Calu3 (cell line): ENCODE measurements at regions not wholly inside any gene's neighbourhood (a gene's known extent, or its start where the extent isn't known, plus 50 kb on each side); places are given as distances from the start of the nearest gene placed in this dataset.

Experiments used
- BruUV-seq: library from RNA; stranded (reverse); fragments of 400-500 nt; replicated peaks from 2 replicates; lab custom pipeline; 2021; lab: Mats Ljungman, UMichigan
- CTCF ChIA-PET: fragments of 300-600 bp; sonication (Branson Sonifier 250); formaldehyde crosslinking; loops from one replicate; lab custom pipeline; 2022; ENCODE audit warnings: antibody characterized with exemption; lab: Charles Lee
- DNase-seq: peaks from one replicate; pipeline ENCODE4 v3.0.0; 2022
- H3K27ac Mint-ChIP-seq: one replicate; pipeline ENCODE4 v1.8.0; 2022; ENCODE audit warnings: mixed read lengths; ENCODE audit not compliant: unreplicated experiment
- H3K27me3 Mint-ChIP-seq: one replicate; pipeline ENCODE4 v1.8.0; 2022; ENCODE audit warnings: mixed read lengths; ENCODE audit not compliant: unreplicated experiment
- H3K36me3 Mint-ChIP-seq: one replicate; pipeline ENCODE4 v1.8.0; 2022; ENCODE audit warnings: mild to moderate bottlenecking, moderate library complexity, mixed read lengths; ENCODE audit not compliant: insufficient read depth, unreplicated experiment
- H3K4me1 Mint-ChIP-seq: one replicate; pipeline ENCODE4 v1.8.0; 2022; ENCODE audit warnings: mild to moderate bottlenecking, low read depth, mixed read lengths; ENCODE audit not compliant: unreplicated experiment
- H3K4me3 Mint-ChIP-seq: one replicate; pipeline ENCODE4 v1.8.0; 2022; ENCODE audit warnings: mild to moderate bottlenecking, low read depth, moderate library complexity, mixed read lengths; ENCODE audit not compliant: unreplicated experiment
- H3K9me3 Mint-ChIP-seq: one replicate; pipeline ENCODE4 v1.8.0; 2022; ENCODE audit warnings: low read depth, mixed read lengths; ENCODE audit not compliant: unreplicated experiment
- intact Hi-C: fragments of 100-400 bp; cut with micrococcal nuclease; formaldehyde crosslinking; loops from one replicate; pipeline ENCODE4 v1.10.0; 2022; ENCODE audit not compliant: unreplicated experiment
- TF ChIP-seq, protein P1 (sequence below): fragments of 200-600 bp; IDR thresholded peaks from one replicate; pipeline ENCODE4 v1.8.0; 2022; ENCODE audit warnings: antibody characterized with exemption; ENCODE audit not compliant: unreplicated experiment

DNA sequence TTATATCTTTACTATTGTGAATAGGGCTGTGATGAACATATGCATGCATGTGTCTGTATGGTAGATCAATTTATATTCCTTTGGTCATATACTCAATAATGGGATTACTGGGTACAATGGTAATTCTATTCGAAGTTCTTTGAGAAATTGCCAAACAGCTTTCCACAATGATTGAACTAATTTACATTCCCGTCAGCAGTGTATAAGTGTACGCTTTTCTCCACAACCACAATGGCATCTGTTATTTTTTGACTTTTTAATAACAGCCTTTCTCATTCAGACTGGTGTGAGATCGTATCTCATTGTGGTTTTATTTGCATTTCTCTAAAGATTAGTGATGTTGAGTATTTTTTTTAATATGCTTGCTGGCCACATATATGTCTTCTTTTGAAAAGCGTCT lies 439.4 kb upstream of the KLHL4 start:
- TF ChIP-seq, protein P1, sequence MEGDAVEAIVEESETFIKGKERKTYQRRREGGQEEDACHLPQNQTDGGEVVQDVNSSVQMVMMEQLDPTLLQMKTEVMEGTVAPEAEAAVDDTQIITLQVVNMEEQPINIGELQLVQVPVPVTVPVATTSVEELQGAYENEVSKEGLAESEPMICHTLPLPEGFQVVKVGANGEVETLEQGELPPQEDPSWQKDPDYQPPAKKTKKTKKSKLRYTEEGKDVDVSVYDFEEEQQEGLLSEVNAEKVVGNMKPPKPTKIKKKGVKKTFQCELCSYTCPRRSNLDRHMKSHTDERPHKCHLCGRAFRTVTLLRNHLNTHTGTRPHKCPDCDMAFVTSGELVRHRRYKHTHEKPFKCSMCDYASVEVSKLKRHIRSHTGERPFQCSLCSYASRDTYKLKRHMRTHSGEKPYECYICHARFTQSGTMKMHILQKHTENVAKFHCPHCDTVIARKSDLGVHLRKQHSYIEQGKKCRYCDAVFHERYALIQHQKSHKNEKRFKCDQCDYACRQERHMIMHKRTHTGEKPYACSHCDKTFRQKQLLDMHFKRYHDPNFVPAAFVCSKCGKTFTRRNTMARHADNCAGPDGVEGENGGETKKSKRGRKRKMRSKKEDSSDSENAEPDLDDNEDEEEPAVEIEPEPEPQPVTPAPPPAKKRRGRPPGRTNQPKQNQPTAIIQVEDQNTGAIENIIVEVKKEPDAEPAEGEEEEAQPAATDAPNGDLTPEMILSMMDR: no peak
- Mint-ChIP-seq H3K9me3 (peaks cover 7% of the 10 kb centered on the region), H3K27me3 (no peaks in the 10 kb centered on the region), H3K4me3 (no peak overlapping the region), H3K27ac (no peak overlapping the region), H3K4me1 (no peaks in the 10 kb centered on the region), H3K36me3 (no peaks in the 10 kb centered on the region)
- CTCF ChIA-PET: interaction anchor here (0.5 kb wide), 1 partner anchor 489 kb away, joined by 3 read pairs; no protein-coding TSS in a partner anchor
- intact Hi-C loops: no loop called here
- no peak for DNase-seq
- BruUV-seq: no TSS peak

DNA sequence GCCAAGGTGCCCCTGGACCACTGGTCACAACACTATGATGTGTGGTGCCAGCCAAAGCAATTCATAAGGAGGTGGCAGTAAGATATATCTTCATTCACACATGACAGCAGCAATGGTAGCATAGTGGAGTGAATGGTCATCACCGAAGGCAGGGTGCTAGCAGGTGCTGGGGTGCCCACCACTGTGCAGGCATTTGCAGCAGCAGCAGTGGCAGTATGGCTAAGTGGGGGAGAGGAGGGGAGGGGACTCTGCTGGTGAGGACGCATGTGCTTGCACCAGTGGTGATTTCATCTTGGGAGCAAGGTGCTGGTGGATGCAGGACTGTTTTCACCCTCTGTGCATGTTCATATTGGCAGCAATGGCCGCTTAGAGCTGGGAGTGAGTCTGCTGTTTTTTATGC lies 419.1 kb upstream of the KLHL4 start:
- no peaks in the 10 kb centered on the region for H3K4me1 Mint-ChIP-seq
- no peaks in the 10 kb centered on the region for H3K27me3 Mint-ChIP-seq
- intact Hi-C loops: no loop called here
- no peak overlapping the region for H3K27ac Mint-ChIP-seq
- TF ChIP-seq, protein P1: no peak
- H3K9me3 Mint-ChIP-seq: peaks cover 5% of the 10 kb centered on the region
- no peak overlapping the region for H3K4me3 Mint-ChIP-seq
- BruUV-seq: no TSS peak
- no peaks in the 10 kb centered on the region for H3K36me3 Mint-ChIP-seq
- DNase-seq: no peak
- CTCF ChIA-PET: no interaction called here

DNA sequence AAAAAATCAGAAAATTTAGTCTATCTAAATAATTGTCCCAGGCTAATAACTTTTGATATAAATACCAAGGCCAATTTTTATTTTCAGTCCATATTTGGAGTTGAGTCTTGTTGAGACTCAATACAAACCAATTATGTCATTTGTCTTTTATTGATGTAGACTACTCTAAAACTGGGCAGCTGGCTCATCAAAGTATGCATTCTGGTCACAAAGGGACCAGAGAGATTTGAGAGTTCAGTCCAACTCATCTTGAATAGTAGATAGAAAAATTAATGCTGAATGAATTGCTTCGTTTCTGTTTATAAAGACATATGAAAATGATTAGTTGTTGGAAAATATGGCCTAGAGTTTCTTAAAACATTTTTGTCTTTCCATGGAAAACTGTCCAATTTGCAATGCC lies 412.5 kb upstream of the KLHL4 start:
- no peak overlapping the region for H3K4me3 Mint-ChIP-seq
- CTCF ChIA-PET: no interaction called here
- H3K27ac Mint-ChIP-seq: no peak overlapping the region
- no peaks in the 10 kb centered on the region for H3K4me1 Mint-ChIP-seq
- no TSS peak for BruUV-seq
- TF ChIP-seq, protein P1: no peak
- no peak for DNase-seq
- H3K9me3 Mint-ChIP-seq: no peaks in the 10 kb centered on the region
- H3K36me3 Mint-ChIP-seq: no peaks in the 10 kb centered on the region
- intact Hi-C loops: no loop called here
- no peaks in the 10 kb centered on the region for H3K27me3 Mint-ChIP-seq

DNA sequence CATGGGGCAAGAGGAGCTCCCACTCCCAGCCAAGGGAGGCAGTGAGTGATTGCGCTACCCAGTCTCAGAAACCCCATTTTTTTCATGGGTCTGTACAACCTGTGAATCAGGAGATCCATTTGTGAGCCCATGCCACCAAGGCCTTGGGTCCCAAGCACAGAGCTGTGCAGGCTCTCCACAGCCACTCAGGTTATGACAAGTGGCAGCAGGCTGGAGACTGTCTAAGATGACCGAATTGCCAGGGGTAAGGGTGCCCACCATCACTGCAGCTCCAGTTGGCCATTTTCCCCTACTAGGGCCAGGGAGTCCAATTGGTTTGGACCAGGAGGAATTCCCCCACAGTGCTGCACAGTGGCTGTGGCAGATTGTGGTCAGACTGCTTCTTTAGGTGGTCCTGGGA lies 407.5 kb upstream of the KLHL4 start:
- Mint-ChIP-seq H3K4me3 (no peak overlapping the region), H3K9me3 (peaks cover 7% of the 10 kb centered on the region), H3K27ac (no peak overlapping the region), H3K36me3 (no peaks in the 10 kb centered on the region), H3K4me1 (no peaks in the 10 kb centered on the region), H3K27me3 (no peaks in the 10 kb centered on the region)
- intact Hi-C loops: no loop called here
- no TSS peak for BruUV-seq
- CTCF ChIA-PET: no interaction called here
- TF ChIP-seq, protein P1: no peak
- DNase-seq: no peak
